K562 (cell line): ENCODE measurements at regions not wholly inside any gene's neighbourhood (a gene's known extent, or its start where the extent isn't known, plus 50 kb on each side); places are given as distances from the start of the nearest gene placed in this dataset.

Experiments used
- ATAC-seq: fragments of 200-7000 bp; cut with Tn5 transposase; 3 replicates; pipeline ENCODE4 v1.9.1; 2020; ENCODE audit warnings: moderate library complexity
- BruUV-seq: library from RNA; stranded (reverse); fragments of 400-500 nt; replicated peaks from 2 replicates; lab custom pipeline; 2021; lab: Mats Ljungman, UMichigan
- CTCF ChIA-PET: fragments of 300-600 bp; formaldehyde crosslinking; extraction: SDS; loops from one replicate; lab custom pipeline; 2021; ENCODE audit warnings: low intra/inter-chr PET ratio; lab: Yijun Ruan, JAX
- POLR2A ChIA-PET: fragments of 300-600, 350-650 bp; sonication (Branson Sonifier 250); formaldehyde crosslinking; extraction: SDS; loops from one replicate; lab custom pipeline; 2021; ENCODE audit warnings: antibody characterized with exemption, inconsistent platforms; lab: Yijun Ruan, JAX
- DNase-seq, 4 experiments: peaks; one replicate each; pipeline versions ENCODE4 v3.0.0 to v3.0.0-alpha.2; 2011 to 2018; ENCODE audit warnings: low spot score in 3 of 4, mixed read lengths in 3 of 4; ENCODE audit errors: extremely low read depth in 1 of 4
- FAIRE-seq: peaks from 2 replicates; lab custom pipeline; 2011; peaks lifted over from hg19 to GRCh38; lab: Jason Lieb, UNC
- H2AFZ ChIP-seq: 2 replicates; pipeline ENCODE4 v1.6.0; 2011; ENCODE audit warnings: low read depth, low read length, control low read depth, inconsistent platforms
- H3K27ac ChIP-seq: fragments of 200-600 bp; 3 replicates; pipeline ENCODE4 v1.8.0; 2011; ENCODE audit warnings: low read depth, mild to moderate bottlenecking, control low read depth, inconsistent platforms, low read length, moderate library complexity, mixed read lengths; ENCODE audit errors: extremely low read depth
- H3K27me3 ChIP-seq, 2 experiments: fragments of 300-600 bp in 1 of 2; 2 replicates in 1 of 2; 3 replicates in 1 of 2; pipeline versions ENCODE4 v1.6.0 to v1.8.0; 2011; ENCODE audit warnings: inconsistent platforms in 2 of 2, low read length in 2 of 2, mild to moderate bottlenecking in 1 of 2, mixed read lengths in 1 of 2, moderate library complexity in 1 of 2; ENCODE audit not compliant: control insufficient read depth in 2 of 2, insufficient read depth in 2 of 2
- H3K36me3 ChIP-seq: fragments of 300-600 bp; 3 replicates; pipeline ENCODE4 v1.8.0; 2011; ENCODE audit warnings: mild to moderate bottlenecking, low read length, inconsistent platforms; ENCODE audit not compliant: control insufficient read depth, insufficient read depth
- H3K4me1 ChIP-seq, 2 experiments: fragments of 200-600 bp in 1 of 2; replicated peaks in 1 of 2; 2 replicates in 1 of 2; 3 replicates in 1 of 2; pipeline versions ENCODE4 v1.5.1 to v1.8.0; 2011; ENCODE audit warnings: inconsistent platforms in 2 of 2, low read length in 2 of 2, mild to moderate bottlenecking in 1 of 2, mixed read lengths in 1 of 2, moderate library complexity in 1 of 2; ENCODE audit not compliant: control insufficient read depth in 2 of 2, insufficient read depth in 2 of 2
- H3K4me2 ChIP-seq: 2 replicates; pipeline ENCODE4 v1.6.1; 2011; ENCODE audit warnings: low read length, control low read depth, inconsistent platforms, mixed read lengths; ENCODE audit not compliant: insufficient read depth
- H3K4me3 ChIP-seq: fragments of 200-600 bp; sonication (generic), shearing (Covaris generic); 2 replicates; pipeline ENCODE4 v1.5.1; 2016; ENCODE audit warnings: control low read depth, inconsistent platforms
- H3K79me2 ChIP-seq: fragments of 200-600 bp; 3 replicates; pipeline ENCODE4 v1.8.0; 2011; ENCODE audit warnings: low read length, inconsistent platforms; ENCODE audit not compliant: control insufficient read depth, insufficient read depth
- H3K9ac ChIP-seq, 2 experiments: 2 replicates each; pipeline versions ENCODE4 v1.6.0 to v1.6.1; 2011; ENCODE audit warnings: low read depth in 2 of 2, low read length in 2 of 2, control low read depth in 1 of 2, inconsistent platforms in 1 of 2, mild to moderate bottlenecking in 1 of 2, mixed read lengths in 1 of 2; ENCODE audit not compliant: insufficient read depth in 1 of 2
- H3K9me1 ChIP-seq: one replicate; pipeline ENCODE4 v1.6.0; 2011; ENCODE audit warnings: inconsistent platforms, mild to moderate bottlenecking, low read length, moderate library complexity; ENCODE audit not compliant: control insufficient read depth, insufficient read depth
- H3K9me3 ChIP-seq: replicated peaks from 2 replicates; pipeline ENCODE4 v1.5.1; 2011; ENCODE audit warnings: low read depth, low read length, inconsistent platforms; ENCODE audit not compliant: control insufficient read depth, insufficient read depth
- H4K20me1 ChIP-seq: replicated peaks from 2 replicates; pipeline ENCODE4 v1.6.1; 2011; ENCODE audit warnings: low read length, inconsistent platforms, mixed read lengths; ENCODE audit not compliant: control insufficient read depth, insufficient read depth
- HOXB6 ChIP-seq: fragments of 250-450 bp; sonication (Bioruptor Pico); IDR thresholded peaks from 2 replicates; pipeline ENCODE4 v1.5.1; 2022; ENCODE audit warnings: mild to moderate bottlenecking, borderline replicate concordance
- ZNF133 ChIP-seq: fragments of 250-450 bp; sonication (Bioruptor Pico); IDR thresholded peaks from 2 replicates; pipeline ENCODE4 v1.4.0; 2020; ENCODE audit warnings: mild to moderate bottlenecking
- ZNF274 ChIP-seq: IDR thresholded peaks from 2 replicates; pipeline ENCODE4 v1.6.1; 2011; ENCODE audit warnings: low read depth, mild to moderate bottlenecking, low read length, moderate library complexity, borderline replicate concordance
- ZNF584 ChIP-seq: fragments of 200-800 bp; sonication (Bioruptor generic); IDR thresholded peaks from 2 replicates; pipeline ENCODE4 v1.6.1; 2016; ENCODE audit warnings: low read depth, mild to moderate bottlenecking, missing genetic modification characterization, missing compliant biosample characterization
- WGBS: fragments of 100-300 bp; shearing (Covaris generic); methylation state at CpG from one replicate; pipeline ENCODE4 v1.1.6; 2016; ENCODE audit warnings: low coverage, mixed read lengths; ENCODE audit not compliant: insufficient coverage; ENCODE audit errors: missing lambda C conversion rate; 5-methylcytosine and 5-hydroxymethylcytosine counted together
- in situ Hi-C: fragments of 300-500 bp; cut with MboI; formaldehyde crosslinking; loops from 4 replicates; pipeline ENCODE4 v1.15.0; 2018; ENCODE audit warnings: inconsistent platforms, mixed read lengths
- intact Hi-C: fragments of 100-400 bp; cut with micrococcal nuclease; formaldehyde crosslinking; loops from 2 replicates; pipeline ENCODE4 v1.14.2; 2022
- TF ChIP-seq, protein P1 (sequence below): fragments of 250-450 bp; sonication (Bioruptor Pico); IDR thresholded peaks from 2 replicates; pipeline ENCODE4 v1.8.0; 2021; ENCODE audit warnings: moderate library complexity, mild to moderate bottlenecking, inconsistent platforms

DNA sequence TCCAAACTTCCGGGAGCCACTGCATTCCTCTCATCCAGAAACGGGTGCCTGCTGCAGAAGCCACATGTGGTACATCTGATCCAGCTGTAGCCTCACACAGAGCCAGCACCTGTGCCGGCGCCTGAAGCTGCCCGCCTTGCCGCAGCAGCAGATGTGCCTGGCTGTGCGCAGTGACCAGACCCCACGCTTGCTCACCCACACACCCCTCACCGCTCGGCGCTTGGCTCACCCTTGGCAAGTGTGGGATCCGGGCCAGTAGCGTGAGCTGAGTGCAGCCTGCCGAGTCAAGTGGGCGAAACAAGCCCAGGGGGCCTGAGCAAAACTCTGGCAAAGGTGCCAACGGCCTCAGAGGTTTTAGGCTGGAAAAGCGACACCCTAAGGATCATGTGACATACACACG, 220.1 kb upstream of the TMEFF2 start:
- in situ Hi-C loops (no loop called here), intact Hi-C loops (no loop called here)
- BruUV-seq, result no TSS peak
- no peaks in the 10 kb centered on the region; the same call in 1 of the 2 replicates for H3K9me3 ChIP-seq
- H3K27ac ChIP-seq, result no peak overlapping the region
- H3K9ac ChIP-seq, result no peak overlapping the region
- no peak overlapping the region for H3K4me2 ChIP-seq
- no peaks in the 10 kb centered on the region for H3K4me1 ChIP-seq
- no peak for TF ChIP-seq HOXB6 (CRISPR knock-in tag)
- TF ChIP-seq, protein P1, sequence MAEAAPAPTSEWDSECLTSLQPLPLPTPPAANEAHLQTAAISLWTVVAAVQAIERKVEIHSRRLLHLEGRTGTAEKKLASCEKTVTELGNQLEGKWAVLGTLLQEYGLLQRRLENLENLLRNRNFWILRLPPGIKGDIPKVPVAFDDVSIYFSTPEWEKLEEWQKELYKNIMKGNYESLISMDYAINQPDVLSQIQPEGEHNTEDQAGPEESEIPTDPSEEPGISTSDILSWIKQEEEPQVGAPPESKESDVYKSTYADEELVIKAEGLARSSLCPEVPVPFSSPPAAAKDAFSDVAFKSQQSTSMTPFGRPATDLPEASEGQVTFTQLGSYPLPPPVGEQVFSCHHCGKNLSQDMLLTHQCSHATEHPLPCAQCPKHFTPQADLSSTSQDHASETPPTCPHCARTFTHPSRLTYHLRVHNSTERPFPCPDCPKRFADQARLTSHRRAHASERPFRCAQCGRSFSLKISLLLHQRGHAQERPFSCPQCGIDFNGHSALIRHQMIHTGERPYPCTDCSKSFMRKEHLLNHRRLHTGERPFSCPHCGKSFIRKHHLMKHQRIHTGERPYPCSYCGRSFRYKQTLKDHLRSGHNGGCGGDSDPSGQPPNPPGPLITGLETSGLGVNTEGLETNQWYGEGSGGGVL (CRISPR knock-in tag), result no peak
- no peak for TF ChIP-seq ZNF274
- no peak for TF ChIP-seq ZNF584 (CRISPR knock-in tag)
- TF ChIP-seq ZNF133 (CRISPR knock-in tag), result no peak
- H4K20me1 ChIP-seq, result no peaks in the 10 kb centered on the region
- CTCF ChIA-PET, result no interaction called here
- no peak overlapping the region for H3K4me3 ChIP-seq
- no peaks in the 10 kb centered on the region for H3K79me2 ChIP-seq
- ATAC-seq (no peak), DNase-seq (no peak), FAIRE-seq (no peak)
- H3K27me3 ChIP-seq, result no peaks in the 10 kb centered on the region
- H3K9me1 ChIP-seq, result no peaks in the 10 kb centered on the region
- H3K36me3 ChIP-seq, result no peaks in the 10 kb centered on the region
- WGBS, result 1% methylated on average over 11 of the region's 18 CpGs
- no peak overlapping the region for H2AFZ ChIP-seq
- POLR2A ChIA-PET, result no interaction called here
